ENCODE measurements at regions not wholly inside any gene's neighbourhood (a gene's known extent, or its start where the extent isn't known, plus 50 kb on each side); places are given as distances from the start of the nearest gene placed in this dataset.

DNA sequence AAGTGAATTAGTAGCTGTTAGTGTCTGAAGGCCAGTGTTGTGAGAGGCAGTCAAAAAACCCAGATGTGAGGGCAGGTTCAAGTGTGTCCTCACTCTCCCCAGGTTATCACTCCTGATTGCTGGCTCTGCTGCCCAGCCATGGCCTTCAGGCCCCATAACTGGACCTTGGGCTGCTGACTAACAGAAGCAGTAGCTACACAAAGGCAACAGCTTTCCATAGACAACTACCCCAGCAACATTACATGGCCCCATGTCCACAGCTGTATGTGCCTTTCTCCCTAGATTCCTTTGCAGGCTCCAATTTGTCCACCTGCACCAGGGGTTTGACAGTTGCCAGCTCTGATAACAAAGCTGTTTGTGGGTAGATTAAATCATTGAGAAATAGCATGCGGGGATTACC, 297.8 kb downstream of the ARL4A start:
- H3K4me1 Mint-ChIP-seq, result no peaks in the 10 kb centered on the region
- ATAC-seq (ENCODE audit: low read depth), result no peak

DNA sequence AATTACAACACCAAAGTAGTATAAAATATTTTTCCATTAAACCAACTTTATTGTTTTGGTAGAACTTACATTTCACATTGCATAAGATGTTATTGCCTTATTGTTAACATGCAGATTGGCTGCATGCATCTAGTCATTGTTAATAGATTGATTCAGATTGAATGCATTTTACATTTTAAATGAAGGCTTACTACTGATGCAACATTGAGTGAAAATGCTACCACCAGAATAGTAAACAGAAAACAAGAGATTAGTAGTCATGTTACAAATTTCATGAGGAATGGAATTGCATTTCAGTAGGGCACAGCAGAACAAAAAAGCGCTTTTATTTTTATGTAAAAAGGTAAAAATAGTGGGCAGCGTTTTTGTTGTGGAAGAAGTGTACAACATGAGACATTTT, 298.3 kb downstream of the ARL4A start:
- Histone ChIP-seq H3K4me1 (ENCODE audit: control insufficient read depth in 2 of 2, insufficient read depth in 2 of 2, low read length in 2 of 2) (no peaks in the 10 kb centered on the region), H3K4me2 (replicated peaks; ENCODE audit: low read depth, low read length, poor library complexity, severe bottlenecking) (no peak overlapping the region), H3K9ac (ENCODE audit: low read length) (no peak overlapping the region), H3K36me3 (replicated peaks in 1 of 2; ENCODE audit: control extremely low read depth in 1 of 2, control insufficient read depth in 1 of 2, extremely low read depth in 1 of 2, insufficient read depth in 2 of 2, low read length in 1 of 2) (no peaks in the 10 kb centered on the region), H3K79me2 (ENCODE audit: control insufficient read depth, insufficient read depth, low read length) (no peaks in the 10 kb centered on the region), H2AFZ (ENCODE audit: insufficient read depth, low read depth, low read length, poor library complexity, severe bottlenecking) (no peak overlapping the region), H3K9me3 (ENCODE audit: control extremely low read depth in 1 of 3, control insufficient read depth in 2 of 3, insufficient read depth in 1 of 3, low read length in 2 of 3) (no peaks in the 10 kb centered on the region), H3K27ac (ENCODE audit: low read length in 2 of 2) (no peak overlapping the region), H4K20me1 (ENCODE audit: control insufficient read depth, insufficient read depth, low read length, poor library complexity, severe bottlenecking) (no peaks in the 10 kb centered on the region), H3K4me3 (ENCODE audit: control extremely low read depth in 1 of 5, extremely low read depth in 1 of 5, insufficient read depth in 1 of 5, low read depth in 2 of 5, low read length in 4 of 5) (no peak overlapping the region), H3K27me3 (replicated peaks in 1 of 4; ENCODE audit: control extremely low read depth in 1 of 4, control insufficient read depth in 3 of 4, insufficient read depth in 4 of 4, low read length in 3 of 4) (no peaks in the 10 kb centered on the region)
- Mint-ChIP-seq H3K27ac (no peak overlapping the region), H3K27me3 (no peaks in the 10 kb centered on the region), H3K9me3 (ENCODE audit: insufficient read depth) (no peaks in the 10 kb centered on the region), H3K4me1 (no peaks in the 10 kb centered on the region), H3K4me3 (no peak overlapping the region)
- WGBS (ENCODE audit: insufficient coverage), result no CpG with 5 or more reads among the region's 2 CpGs
- no peak for TF ChIP-seq EZH2 (IDR thresholded peaks at IDR 0.05; ENCODE audit: borderline replicate concordance, insufficient read depth, low read depth, low read length, poor library complexity, severe bottlenecking)
- TF ChIP-seq, protein P1, sequence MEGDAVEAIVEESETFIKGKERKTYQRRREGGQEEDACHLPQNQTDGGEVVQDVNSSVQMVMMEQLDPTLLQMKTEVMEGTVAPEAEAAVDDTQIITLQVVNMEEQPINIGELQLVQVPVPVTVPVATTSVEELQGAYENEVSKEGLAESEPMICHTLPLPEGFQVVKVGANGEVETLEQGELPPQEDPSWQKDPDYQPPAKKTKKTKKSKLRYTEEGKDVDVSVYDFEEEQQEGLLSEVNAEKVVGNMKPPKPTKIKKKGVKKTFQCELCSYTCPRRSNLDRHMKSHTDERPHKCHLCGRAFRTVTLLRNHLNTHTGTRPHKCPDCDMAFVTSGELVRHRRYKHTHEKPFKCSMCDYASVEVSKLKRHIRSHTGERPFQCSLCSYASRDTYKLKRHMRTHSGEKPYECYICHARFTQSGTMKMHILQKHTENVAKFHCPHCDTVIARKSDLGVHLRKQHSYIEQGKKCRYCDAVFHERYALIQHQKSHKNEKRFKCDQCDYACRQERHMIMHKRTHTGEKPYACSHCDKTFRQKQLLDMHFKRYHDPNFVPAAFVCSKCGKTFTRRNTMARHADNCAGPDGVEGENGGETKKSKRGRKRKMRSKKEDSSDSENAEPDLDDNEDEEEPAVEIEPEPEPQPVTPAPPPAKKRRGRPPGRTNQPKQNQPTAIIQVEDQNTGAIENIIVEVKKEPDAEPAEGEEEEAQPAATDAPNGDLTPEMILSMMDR (IDR thresholded peaks at IDR 0.05), result no peak
- intact Hi-C loops (cut with micrococcal nuclease), result no loop called here
- ChIA-PET CTCF (no interaction called here), POLR2A (no interaction called here)
- no peak for ATAC-seq (ENCODE audit: low read depth)
- DNase-seq, result no peak

More for the DNA sequence above, 297.8 kb downstream of the ARL4A start:
- TF ChIP-seq EZH2 (IDR thresholded peaks at IDR 0.05; ENCODE audit: borderline replicate concordance, insufficient read depth, low read depth, low read length, poor library complexity, severe bottlenecking), result no peak
- TF ChIP-seq, protein P1 (IDR thresholded peaks at IDR 0.05), result no peak
- Histone ChIP-seq H3K27me3 (replicated peaks in 1 of 4; ENCODE audit: control extremely low read depth in 1 of 4, control insufficient read depth in 3 of 4, insufficient read depth in 4 of 4, low read length in 3 of 4) (no peaks in the 10 kb centered on the region), H3K27ac (ENCODE audit: low read length in 2 of 2) (no peak overlapping the region), H3K4me3 (ENCODE audit: control extremely low read depth in 1 of 5, extremely low read depth in 1 of 5, insufficient read depth in 1 of 5, low read depth in 2 of 5, low read length in 4 of 5) (no peak overlapping the region), H3K36me3 (replicated peaks in 1 of 2; ENCODE audit: control extremely low read depth in 1 of 2, control insufficient read depth in 1 of 2, extremely low read depth in 1 of 2, insufficient read depth in 2 of 2, low read length in 1 of 2) (no peaks in the 10 kb centered on the region), H3K79me2 (ENCODE audit: control insufficient read depth, insufficient read depth, low read length) (no peaks in the 10 kb centered on the region), H3K4me1 (ENCODE audit: control insufficient read depth in 2 of 2, insufficient read depth in 2 of 2, low read length in 2 of 2) (no peaks in the 10 kb centered on the region), H4K20me1 (ENCODE audit: control insufficient read depth, insufficient read depth, low read length, poor library complexity, severe bottlenecking) (no peaks in the 10 kb centered on the region), H2AFZ (ENCODE audit: insufficient read depth, low read depth, low read length, poor library complexity, severe bottlenecking) (no peak overlapping the region), H3K9me3 (ENCODE audit: control extremely low read depth in 1 of 3, control insufficient read depth in 2 of 3, insufficient read depth in 1 of 3, low read length in 2 of 3) (no peaks in the 10 kb centered on the region), H3K4me2 (replicated peaks; ENCODE audit: low read depth, low read length, poor library complexity, severe bottlenecking) (no peak overlapping the region), H3K9ac (ENCODE audit: low read length) (no peak overlapping the region)
- no peak for DNase-seq
- POLR2A ChIA-PET, result no interaction called here
- Mint-ChIP-seq H3K9me3 (ENCODE audit: insufficient read depth) (no peaks in the 10 kb centered on the region), H3K4me3 (no peak overlapping the region), H3K27me3 (no peaks in the 10 kb centered on the region), H3K27ac (no peak overlapping the region)
- no CpG with 5 or more reads among the region's 1 CpG for WGBS (ENCODE audit: insufficient coverage)
- CTCF ChIA-PET, result no interaction called here
- intact Hi-C loops (cut with micrococcal nuclease), result no loop called here
